ENCODE measurements at regions not wholly inside any gene's neighbourhood (a gene's known extent, or its start where the extent isn't known, plus 50 kb on each side); places are given as distances from the start of the nearest gene placed in this dataset.

GRCh38 chr6:144745439-144745838 is 460.3 kb downstream of the UTRN start:
- FAIRE-seq, result no peak
- no peak for ATAC-seq
- H3K36me3 ChIP-seq, result no peaks in the 10 kb centered on the region
- peaks cover 16 to 21% (median 16%) of the 10 kb centered on the region in 3 donors for H3K4me1 ChIP-seq
- DNase-seq, result no peak
- no peaks in the 10 kb centered on the region for H3K9me3 ChIP-seq
- 15 to 16% methylated on average over 3 of the region's 3 CpGs for WGBS, 2 donors
- H3K27me3 ChIP-seq, result no peaks in the 10 kb centered on the region
- intact Hi-C loops (cut with DNase I), result no loop called here
- no peak overlapping the region for H3K27ac ChIP-seq
- TF ChIP-seq CTCF (IDR thresholded peaks at IDR 0.05), result no peak
- H3K4me3 ChIP-seq, result no peak overlapping the region

GRCh38 chr6:144746902-144747469 is 461.9 kb downstream of the UTRN start:
- Histone ChIP-seq H3K36me3 (peaks cover 0 to 7% (median 0%) of the 10 kb centered on the region in 3 donors), H3K27ac (no peak overlapping the region), H3K4me3 (no peak overlapping the region), H3K4me1 (peaks cover 16 to 21% (median 16%) of the 10 kb centered on the region in 3 donors), H3K9me3 (no peaks in the 10 kb centered on the region), H3K27me3 (no peaks in the 10 kb centered on the region)
- intact Hi-C loops (cut with DNase I), result no loop called here
- WGBS, 2 donors, result 92 to 97% methylated on average over 1 of the region's 1 CpG
- no peak for TF ChIP-seq CTCF (IDR thresholded peaks at IDR 0.05)
- no peak for DNase-seq
- no peak for FAIRE-seq
- no peak for ATAC-seq

- H3K27me3 ChIP-seq, result no peaks in the 10 kb centered on the region
- TF ChIP-seq CTCF (IDR thresholded peaks at IDR 0.05), result no peak
- H3K27ac ChIP-seq, result no peak overlapping the region
- 30 to 34% methylated on average over 3 of the region's 3 CpGs for WGBS, 2 donors
- no peak overlapping the region for H3K4me3 ChIP-seq
- H3K9me3 ChIP-seq, result no peaks in the 10 kb centered on the region
- intact Hi-C loops (cut with DNase I), result no loop called here
- no peak for DNase-seq
- ATAC-seq, result peak in 3 of 4 donors; percentile 37 to 67 (median 49)
- peaks cover 16 to 21% (median 16%) of the 10 kb centered on the region in 3 donors for H3K4me1 ChIP-seq
- FAIRE-seq, result no peak
- peaks cover 0 to 7% (median 0%) of the 10 kb centered on the region in 3 donors for H3K36me3 ChIP-seq
Observed at GRCh38 chr6:144749263-144749662, 464.1 kb downstream of the UTRN start.

GRCh38 chr6:144753023-144753705 is 468.0 kb downstream of the UTRN start:
- H3K36me3 ChIP-seq, result peaks cover 0 to 7% (median 0%) of the 10 kb centered on the region in 3 donors
- intact Hi-C loops (cut with DNase I), result no loop called here
- TF ChIP-seq CTCF (IDR thresholded peaks at IDR 0.05), result no peak
- 91 to 96% methylated on average over 2 of the region's 2 CpGs for WGBS, 2 donors
- H3K4me3 ChIP-seq, result no peak overlapping the region
- no peak overlapping the region for H3K27ac ChIP-seq
- H3K4me1 ChIP-seq, result peaks cover 14 to 30% (median 22%) of the 10 kb centered on the region in 3 donors
- ATAC-seq (no peak), DNase-seq (no peak), FAIRE-seq (no peak)
- H3K27me3 ChIP-seq, result no peaks in the 10 kb centered on the region
- H3K9me3 ChIP-seq, result no peaks in the 10 kb centered on the region

- intact Hi-C loops (cut with DNase I), result no loop called here
- H3K27ac ChIP-seq, result peak overlapping the region in 1 of 4 donors; percentile 9
- no peak for FAIRE-seq
Observed at GRCh38 chr6:144756469-144756868, 471.3 kb downstream of the UTRN start.

More at GRCh38 chr6:144756469-144756868, 471.3 kb downstream of the UTRN start:
- Histone ChIP-seq H3K27me3 (no peaks in the 10 kb centered on the region), H3K4me1 (peaks cover 8 to 22% (median 15%) of the 10 kb centered on the region in 3 donors), H3K9me3 (no peaks in the 10 kb centered on the region), H3K4me3 (no peak overlapping the region), H3K36me3 (peaks cover 0 to 5% (median 0%) of the 10 kb centered on the region in 3 donors)
- TF ChIP-seq CTCF (IDR thresholded peaks at IDR 0.05), result no peak
- DNase-seq (no peak), ATAC-seq (peak; percentile 33 to 60 (median 46))
- WGBS, 2 donors, result 8 to 14% methylated on average over 2 of the region's 2 CpGs
